GM18519 (cell line): ENCODE measurements at regions not wholly inside any gene's neighbourhood (a gene's known extent, or its start where the extent isn't known, plus 50 kb on each side); places are given as distances from the start of the nearest gene placed in this dataset.
"Not testable (repeated sequence)": the region's sequence is repeated elsewhere in the genome, so short reads cannot be mapped to it uniquely, and the experiment has no call there.

Experiments
- ATAC-seq: cut with Tn5 transposase; IDR thresholded peaks from one replicate; pipeline ENCODE4 v1.9.1; 2021; ENCODE audit warnings: mild to moderate bottlenecking, moderate library complexity; ENCODE audit not compliant: unreplicated experiment, low FRiP score

GRCh38 chr6:26172608-26172968 lies 85.4 kb downstream of the HFE start:
- no peak for ATAC-seq

- no peak for ATAC-seq
Observed at GRCh38 chr6:26173836-26174145, 86.6 kb downstream of the HFE start.

GRCh38 chr6:26175033-26175427 lies 87.8 kb downstream of the HFE start:
- ATAC-seq: no peak

- no peak for ATAC-seq
Observed at GRCh38 chr6:26175428-26176181, 88.4 kb downstream of the HFE start.

- ATAC-seq: no peak
Observed at GRCh38 chr6:26179675-26180074, 92.4 kb downstream of the HFE start.

GRCh38 chr6:26180346-26180745 lies 93.1 kb downstream of the HFE start:
- ATAC-seq: no peak

DNA sequence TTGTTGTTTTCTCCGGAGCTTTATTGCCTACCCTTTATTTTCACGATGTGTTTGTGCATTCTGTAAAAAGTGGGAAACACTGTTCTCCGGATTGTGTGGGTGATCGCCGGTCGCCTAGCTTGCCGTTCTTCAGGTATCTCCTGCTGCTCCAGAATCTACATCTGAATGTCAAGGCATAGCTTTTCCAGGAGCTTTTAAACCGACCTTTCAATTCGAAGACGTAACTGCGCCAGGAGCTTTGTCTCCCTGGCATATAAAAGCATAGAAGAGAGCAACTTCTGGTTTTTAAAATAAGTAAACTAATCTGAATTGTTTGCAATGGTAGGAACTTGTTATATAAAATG lies 96.0 kb downstream of the HFE start:
- no peak for ATAC-seq

DNA sequence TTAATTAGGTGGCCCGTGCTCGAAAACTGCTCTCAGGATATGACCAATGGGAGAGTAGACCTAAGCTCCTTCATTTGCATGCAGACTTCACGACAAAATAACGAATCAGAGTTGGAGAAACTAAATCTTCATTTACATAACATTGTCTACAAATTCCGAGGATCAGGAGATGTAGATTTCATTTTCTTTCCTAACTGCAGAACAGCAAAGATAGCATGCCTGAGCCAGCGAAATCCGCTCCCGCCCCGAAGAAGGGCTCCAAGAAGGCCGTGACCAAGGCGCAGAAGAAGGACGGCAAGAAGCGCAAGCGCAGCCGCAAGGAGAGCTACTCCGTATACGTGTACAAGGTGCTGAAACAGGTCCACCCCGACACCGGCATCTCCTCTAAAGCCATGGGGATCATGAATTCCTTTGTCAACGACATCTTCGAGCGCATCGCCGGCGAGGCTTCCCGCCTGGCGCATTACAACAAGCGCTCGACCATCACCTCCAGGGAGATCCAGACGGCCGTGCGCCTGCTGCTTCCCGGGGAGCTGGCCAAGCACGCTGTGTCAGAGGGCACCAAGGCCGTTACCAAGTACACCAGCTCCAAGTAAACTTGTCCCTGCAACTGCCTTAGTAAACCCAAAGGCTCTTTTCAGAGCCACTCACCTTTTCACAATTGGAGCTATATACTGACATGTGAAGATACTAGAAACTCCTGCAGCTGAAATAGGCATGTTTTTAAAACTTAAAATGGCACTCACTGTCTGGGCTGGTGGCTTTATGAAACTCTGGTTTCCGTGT lies 96.5 kb downstream of the HFE start:
- peak; percentile 40 for ATAC-seq

- no peak for ATAC-seq
Observed at GRCh38 chr6:26184367-26184891, 97.2 kb downstream of the HFE start.

DNA sequence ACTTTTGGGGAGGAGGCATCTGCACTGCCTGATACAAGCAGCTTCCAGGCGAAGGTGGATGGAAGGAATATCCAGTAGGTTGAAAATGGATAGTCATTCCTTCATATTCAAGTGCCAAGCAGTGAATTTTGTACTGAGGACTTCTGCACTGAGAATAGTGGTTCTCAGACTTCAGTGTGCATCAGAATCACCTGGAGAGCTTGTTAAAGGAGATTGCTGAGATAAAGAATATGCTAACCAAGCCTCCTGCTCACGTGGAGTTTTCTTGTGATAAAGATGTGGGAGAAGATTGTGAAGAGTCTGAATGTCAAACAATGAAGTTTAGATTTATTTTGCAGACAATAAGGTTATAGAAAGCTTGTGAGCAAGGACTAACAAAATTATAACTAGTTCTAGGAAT lies 97.8 kb downstream of the HFE start:
- no peak for ATAC-seq

GRCh38 chr6:26185802-26186201 lies 98.6 kb downstream of the HFE start:
- ATAC-seq: no peak

DNA sequence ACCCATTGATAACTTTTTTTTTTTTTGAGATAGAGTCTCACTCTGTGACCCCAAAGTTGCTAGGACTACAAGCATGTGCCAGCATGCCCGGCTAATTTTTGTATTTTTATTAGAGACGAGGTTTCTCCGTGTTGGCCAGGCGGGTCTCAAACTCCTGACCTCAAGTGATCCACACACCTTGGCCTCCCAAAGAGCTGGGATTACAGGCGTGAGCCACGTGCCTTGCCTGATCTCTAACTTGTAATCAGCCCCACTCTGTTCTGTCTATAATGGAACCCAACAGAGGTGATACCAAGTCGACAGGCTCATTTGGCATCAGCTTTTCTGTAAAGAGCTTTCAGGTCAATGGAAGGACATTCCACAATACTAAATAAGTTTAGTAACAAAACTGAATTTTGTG lies 99.4 kb downstream of the HFE start:
- no peak for ATAC-seq

DNA sequence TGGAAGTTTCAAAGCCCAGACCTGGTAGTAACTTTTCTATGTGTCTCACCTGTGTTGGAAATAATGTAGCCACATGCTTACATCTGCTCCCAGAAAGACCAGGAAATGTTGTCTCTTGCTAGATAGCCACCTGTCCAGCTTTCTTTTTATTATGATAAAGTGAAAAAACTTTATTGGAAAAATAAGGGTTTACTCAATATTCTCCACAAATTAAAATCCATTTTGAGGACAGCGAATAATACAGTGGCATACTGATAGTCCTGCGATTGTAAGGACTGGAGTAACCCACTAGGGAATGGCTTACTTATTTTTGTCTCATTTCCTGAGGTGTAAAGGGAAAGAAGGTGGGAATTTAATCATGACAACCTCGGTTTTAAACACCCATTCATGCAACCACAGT lies 100.1 kb downstream of the HFE start:
- no peak for ATAC-seq

DNA sequence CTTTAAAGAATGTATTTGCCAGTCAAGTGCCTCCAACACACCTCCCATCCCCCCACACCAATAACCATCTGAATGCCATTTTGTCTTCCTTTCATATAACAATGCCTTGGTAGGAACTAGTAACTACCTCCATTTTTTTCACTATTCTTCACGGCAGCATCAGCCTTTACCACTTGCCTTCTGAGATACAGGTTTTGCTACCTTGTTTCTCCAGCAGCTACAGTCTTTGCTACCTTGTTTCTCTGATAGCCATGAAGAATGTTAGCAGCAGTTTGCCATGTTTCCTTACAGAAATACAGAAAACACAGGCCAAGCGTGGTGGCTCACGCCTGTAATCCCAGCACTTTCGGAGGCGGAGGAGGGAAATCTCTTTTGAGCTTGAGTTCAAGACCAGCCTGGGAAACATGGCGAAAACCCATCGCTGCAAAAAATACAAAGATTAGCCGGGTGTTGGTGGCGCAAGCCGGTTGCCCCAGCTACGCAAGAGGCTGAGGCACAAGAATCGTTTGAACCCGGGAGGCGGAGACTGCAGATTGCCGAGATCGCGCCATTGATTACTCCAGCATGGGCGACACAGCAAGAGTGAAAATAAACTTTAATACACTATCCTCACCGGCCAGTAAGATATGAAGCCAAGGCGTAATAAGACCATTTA lies 100.9 kb downstream of the HFE start:
- peak; percentile 15 for ATAC-seq

GRCh38 chr6:26191512-26191911 lies 104.3 kb downstream of the HFE start:
- ATAC-seq: not testable (repeated sequence)

DNA sequence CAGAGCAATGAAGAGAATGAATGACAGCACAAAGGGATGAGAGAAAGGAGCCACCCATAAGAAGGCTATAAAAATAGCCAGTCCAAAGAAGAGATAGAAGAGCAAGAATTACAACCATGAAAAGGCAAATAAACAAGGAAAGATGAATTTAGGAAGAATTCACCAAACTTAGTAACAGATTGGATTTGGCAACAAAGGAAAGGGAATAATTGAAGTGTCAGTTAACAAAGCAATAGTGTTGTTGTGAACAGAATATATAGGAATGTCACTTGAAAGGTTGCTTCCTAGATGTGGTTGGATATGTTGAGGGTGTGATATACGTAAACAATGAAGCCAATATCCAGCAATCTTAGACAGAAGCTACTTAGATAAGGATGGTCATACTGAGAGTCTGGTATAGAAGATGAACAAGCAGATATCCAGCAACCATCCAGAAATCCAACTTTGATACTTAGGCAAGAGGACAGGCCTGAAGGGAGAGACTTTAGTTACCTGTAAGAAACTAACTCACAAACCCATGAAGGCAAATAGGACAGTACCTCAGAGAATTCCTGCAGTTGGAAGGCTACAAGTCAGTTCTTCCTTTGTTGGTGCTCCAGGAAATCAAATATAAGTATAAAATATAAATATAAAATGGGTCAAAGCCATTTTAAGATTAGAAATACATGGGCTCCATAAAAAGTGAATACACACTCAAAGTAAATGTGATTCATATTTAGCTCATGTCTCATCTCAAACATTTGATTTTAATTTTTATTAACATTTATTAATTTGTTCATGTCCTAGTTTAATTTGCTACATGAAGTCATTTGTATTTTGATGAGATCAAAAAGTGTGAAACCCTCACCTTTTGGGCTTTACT lies 106.5 kb downstream of the HFE start:
- ATAC-seq: no peak

- ATAC-seq: no peak
Observed at GRCh38 chr6:26194329-26194701, 107.1 kb downstream of the HFE start.

- no peak for ATAC-seq
Observed at GRCh38 chr6:26194816-26195375, 107.7 kb downstream of the HFE start.

GRCh38 chr6:26195376-26195923 lies 108.2 kb downstream of the HFE start:
- peak; percentile 28 for ATAC-seq
